Urinary bladder (tissue), 3 donors: ENCODE measurements at regions not wholly inside any gene's neighbourhood (a gene's known extent, or its start where the extent isn't known, plus 50 kb on each side); places are given as distances from the start of the nearest gene placed in this dataset.

Source experiments
- DNase-seq: peaks from one replicate; pipeline ENCODE4 v3.0.0-alpha.2; 2015; ENCODE audit errors: extremely low spot score
- H3K27ac ChIP-seq: one replicate; pipeline ENCODE4 v1.5.1; 2013; ENCODE audit warnings: low read depth, mild to moderate bottlenecking, moderate library complexity
- H3K36me3 ChIP-seq: one replicate; pipeline ENCODE4 v1.6.1; 2013; ENCODE audit warnings: mild to moderate bottlenecking, moderate library complexity; ENCODE audit not compliant: insufficient read depth
- H3K4me1 ChIP-seq: one replicate; pipeline ENCODE4 v1.6.1; 2013; ENCODE audit warnings: mild to moderate bottlenecking, moderate library complexity; ENCODE audit not compliant: insufficient read depth
- H3K4me3 ChIP-seq: one replicate; pipeline ENCODE4 v1.5.1; 2013; ENCODE audit warnings: low read depth, low read length
- WGBS: extraction: QIAGEN DNeasy Blood & Tissue Kit; methylation state at CpG from one replicate; pipeline ENCODE4 v1.1.7; 2013; 5-methylcytosine and 5-hydroxymethylcytosine counted together
- donor health status: healthy with polysubstance abuse.
- donor health status: healthy.

GRCh38 chr6:147651249-147652063, 143.0 kb downstream of the SAMD5 start:
- Histone ChIP-seq H3K4me1 (no peaks in the 10 kb centered on the region), H3K27ac (no peak overlapping the region), H3K36me3 (no peaks in the 10 kb centered on the region), H3K4me3 (no peak overlapping the region)
- no peak for DNase-seq
- 72% methylated on average over 6 of the region's 6 CpGs for WGBS

GRCh38 chr6:147653631-147654030, 145.1 kb downstream of the SAMD5 start:
- WGBS: 53% methylated on average over 2 of the region's 2 CpGs
- H3K4me3 ChIP-seq: no peak overlapping the region
- H3K4me1 ChIP-seq: no peaks in the 10 kb centered on the region
- H3K27ac ChIP-seq: no peak overlapping the region
- DNase-seq: no peak
- no peaks in the 10 kb centered on the region for H3K36me3 ChIP-seq

DNA sequence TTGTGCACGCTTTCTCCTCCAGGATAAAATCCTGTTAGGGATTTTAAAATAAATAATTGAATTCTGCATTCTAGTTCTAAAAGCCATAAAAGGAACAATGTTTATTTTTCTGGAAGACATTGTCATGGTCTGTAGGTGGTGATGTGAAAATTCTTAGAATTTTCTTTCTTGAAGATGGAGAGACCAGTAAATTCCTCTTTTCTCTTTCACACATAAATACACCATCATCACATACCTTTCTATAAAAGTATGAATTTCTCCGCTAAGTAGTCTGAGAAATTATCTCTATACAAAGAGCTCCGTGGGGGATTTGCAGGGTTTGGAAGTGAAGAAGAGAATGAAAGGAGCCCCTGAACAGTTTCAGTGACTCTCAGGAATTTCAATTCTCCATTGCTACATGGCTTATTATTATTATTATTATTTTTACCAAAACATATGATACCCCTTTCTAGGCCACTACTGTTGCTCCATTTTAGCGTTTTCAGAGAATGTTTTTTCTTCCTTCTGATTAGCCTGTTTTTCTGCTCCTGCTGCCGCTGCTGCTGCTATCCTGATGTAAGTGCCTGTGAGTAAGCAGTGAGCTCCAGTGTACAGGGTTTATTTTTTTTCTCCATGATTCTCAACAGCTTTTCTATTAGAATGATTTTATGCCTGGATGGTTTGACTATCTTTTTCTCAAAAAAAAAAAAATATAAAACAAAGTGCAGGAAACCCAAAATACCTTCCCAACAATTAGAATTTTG, 145.8 kb downstream of the SAMD5 start:
- H3K4me3 ChIP-seq: no peak overlapping the region
- no peak for DNase-seq
- whole genome bisulfite sequencing: 59% methylated on average over 5 of the region's 5 CpGs
- H3K36me3 ChIP-seq: no peaks in the 10 kb centered on the region
- H3K4me1 ChIP-seq: no peaks in the 10 kb centered on the region
- no peak overlapping the region for H3K27ac ChIP-seq

- Histone ChIP-seq H3K27ac (no peak overlapping the region), H3K36me3 (no peaks in the 10 kb centered on the region), H3K4me1 (no peaks in the 10 kb centered on the region), H3K4me3 (no peak overlapping the region)
- DNase-seq: no peak
- WGBS: 98% methylated on average over 20 of the region's 20 CpGs
Measured at GRCh38 chr6:147660334-147661311, 152.1 kb downstream of the SAMD5 start.

DNA sequence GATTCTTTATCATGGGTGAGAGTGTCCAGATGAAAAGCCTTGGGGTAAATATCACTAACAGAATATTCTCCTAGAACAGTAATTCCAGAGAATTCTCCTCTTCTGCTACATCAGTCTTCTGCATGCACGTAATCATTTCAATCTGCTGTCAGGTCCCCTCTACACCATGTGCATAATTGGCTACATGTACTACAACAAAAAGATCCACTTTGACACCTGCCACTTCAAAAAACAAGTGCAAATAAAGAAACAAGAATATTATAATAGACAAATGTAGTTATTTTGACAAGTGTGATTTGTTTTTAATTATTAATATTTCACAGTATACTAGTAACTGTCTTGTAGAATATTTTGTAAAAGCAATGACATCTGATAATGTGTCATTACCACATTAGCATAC, 154.2 kb downstream of the SAMD5 start:
- Histone ChIP-seq H3K27ac (no peak overlapping the region), H3K4me3 (no peak overlapping the region), H3K4me1 (no peaks in the 10 kb centered on the region), H3K36me3 (no peaks in the 10 kb centered on the region)
- no peak for DNase-seq
- WGBS: 91% methylated on average over 1 of the region's 1 CpG

- 62% methylated on average over 2 of the region's 2 CpGs for whole genome bisulfite sequencing
- Histone ChIP-seq H3K4me1 (no peaks in the 10 kb centered on the region), H3K36me3 (no peaks in the 10 kb centered on the region), H3K27ac (no peak overlapping the region), H3K4me3 (no peak overlapping the region)
- DNase-seq: no peak
Measured at GRCh38 chr6:147664092-147664491, 155.6 kb downstream of the SAMD5 start.

- Histone ChIP-seq H3K27ac (no peak overlapping the region), H3K36me3 (no peaks in the 10 kb centered on the region), H3K4me1 (no peaks in the 10 kb centered on the region), H3K4me3 (no peak overlapping the region)
- no peak for DNase-seq
- WGBS: 74% methylated on average over 4 of the region's 4 CpGs
Measured at GRCh38 chr6:147666255-147666654, 157.8 kb downstream of the SAMD5 start.

DNA sequence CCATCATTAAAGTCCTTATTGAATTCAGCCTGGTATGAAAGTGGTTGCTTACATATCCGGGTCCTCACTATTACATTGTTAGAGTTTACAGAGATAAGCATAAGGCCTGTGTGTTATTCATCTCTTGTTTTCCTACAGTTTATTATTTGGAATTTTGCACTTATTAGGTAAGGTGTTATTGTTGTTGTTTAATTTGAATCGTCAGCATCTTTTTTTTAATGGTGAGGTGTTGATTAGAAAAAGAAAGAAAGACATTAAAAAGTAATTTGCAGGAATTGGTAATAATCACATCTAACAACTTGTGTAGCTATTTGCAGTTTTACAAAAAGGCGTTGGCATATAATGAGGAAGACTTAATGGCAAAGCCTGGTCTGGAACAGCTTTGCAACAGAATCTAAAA, 158.6 kb downstream of the SAMD5 start:
- H3K36me3 ChIP-seq: no peaks in the 10 kb centered on the region
- no peak overlapping the region for H3K27ac ChIP-seq
- no peak overlapping the region for H3K4me3 ChIP-seq
- no peak for DNase-seq
- 85% methylated on average over 3 of the region's 3 CpGs for WGBS
- H3K4me1 ChIP-seq: no peaks in the 10 kb centered on the region

GRCh38 chr6:147674099-147674498, 165.6 kb downstream of the SAMD5 start:
- Histone ChIP-seq H3K36me3 (no peaks in the 10 kb centered on the region), H3K4me1 (no peaks in the 10 kb centered on the region), H3K27ac (no peak overlapping the region), H3K4me3 (no peak overlapping the region)
- 86% methylated on average over 4 of the region's 4 CpGs for WGBS
- DNase-seq: no peak

DNA sequence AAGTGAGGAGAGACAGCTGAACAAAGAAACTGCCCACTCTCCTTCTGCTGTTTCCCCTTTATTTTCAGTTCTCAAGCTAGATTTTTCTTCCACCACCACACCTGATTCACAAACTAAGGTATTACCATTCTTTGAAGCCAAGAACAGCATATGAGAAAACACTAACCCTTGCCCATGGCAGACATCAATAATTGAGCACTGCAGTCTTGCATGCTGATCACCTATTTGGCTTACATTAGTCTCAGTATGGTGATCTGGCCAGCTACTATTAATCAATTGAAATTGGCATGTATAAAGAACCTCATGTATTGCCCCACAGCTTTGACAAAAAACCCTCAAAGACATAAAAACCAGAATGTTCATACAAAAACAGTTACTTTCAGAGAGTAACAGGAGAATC, 166.3 kb downstream of the SAMD5 start:
- H3K27ac ChIP-seq: no peak overlapping the region
- no peak overlapping the region for H3K4me3 ChIP-seq

DNA sequence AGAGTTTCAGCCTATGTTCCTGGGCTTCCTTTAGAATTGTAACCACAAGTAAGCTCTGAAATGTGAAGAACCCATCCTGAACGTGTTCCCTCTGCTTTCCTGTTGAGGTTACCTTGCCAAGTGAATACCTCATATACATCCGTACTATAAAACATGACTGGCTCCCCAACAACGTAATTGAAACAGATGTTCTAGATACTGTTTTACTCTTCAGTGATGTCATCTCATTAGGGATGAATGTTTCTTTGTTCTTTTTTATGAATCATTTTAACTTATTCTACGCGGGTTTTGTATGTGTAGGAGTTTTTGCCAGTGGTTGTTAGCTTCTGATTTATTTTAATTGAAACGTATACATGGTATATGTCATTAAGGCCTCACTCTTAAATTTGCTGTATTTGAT, 166.8 kb downstream of the SAMD5 start:
- no peak for DNase-seq
- Histone ChIP-seq H3K27ac (no peak overlapping the region), H3K4me1 (no peaks in the 10 kb centered on the region), H3K36me3 (no peaks in the 10 kb centered on the region), H3K4me3 (no peak overlapping the region)
- 78% methylated on average over 6 of the region's 6 CpGs for WGBS

More for the DNA sequence above, 166.3 kb downstream of the SAMD5 start:
- no peak for DNase-seq
- H3K4me1 ChIP-seq: no peaks in the 10 kb centered on the region
- no peaks in the 10 kb centered on the region for H3K36me3 ChIP-seq

GRCh38 chr6:147676495-147677199, 168.2 kb downstream of the SAMD5 start:
- Histone ChIP-seq H3K27ac (no peak overlapping the region), H3K4me3 (no peak overlapping the region), H3K4me1 (no peaks in the 10 kb centered on the region), H3K36me3 (no peaks in the 10 kb centered on the region)
- WGBS: 86% methylated on average over 7 of the region's 7 CpGs
- DNase-seq: no peak

- 88% methylated on average over 4 of the region's 4 CpGs for whole genome bisulfite sequencing
- Histone ChIP-seq H3K4me1 (no peaks in the 10 kb centered on the region), H3K27ac (no peak overlapping the region), H3K4me3 (no peak overlapping the region), H3K36me3 (no peaks in the 10 kb centered on the region)
- no peak for DNase-seq
Measured at GRCh38 chr6:147677647-147678046, 169.2 kb downstream of the SAMD5 start.
